ENCODE measurements at regions not wholly inside any gene's neighbourhood (a gene's known extent, or its start where the extent isn't known, plus 50 kb on each side); places are given as distances from the start of the nearest gene placed in this dataset.

- Histone ChIP-seq H3K27ac (no peak overlapping the region), H3K27me3 (no peaks in the 10 kb centered on the region), H3K4me3 (no peak overlapping the region), H3K9me3 (ENCODE audit: low read depth) (no peaks in the 10 kb centered on the region), H3K36me3 (no peaks in the 10 kb centered on the region), H3K4me1 (ENCODE audit: low read depth) (no peaks in the 10 kb centered on the region)
- DNase-seq (ENCODE audit: low read depth in 1 of 2, low spot score in 1 of 2) = no peak
- no peak for TF ChIP-seq CTCF (IDR thresholded peaks at IDR 0.05; ENCODE audit: low read depth, low read length)
Measured at GRCh38 chr10:107930037-107930436, 765.5 kb upstream of the SORCS1 start.

- H3K4me3 ChIP-seq = no peak overlapping the region
- no peaks in the 10 kb centered on the region for H3K27me3 ChIP-seq
- no peak overlapping the region for H3K27ac ChIP-seq
- no peak for DNase-seq (ENCODE audit: low read depth in 1 of 2, low spot score in 1 of 2)
- H3K36me3 ChIP-seq = no peaks in the 10 kb centered on the region
- H3K9me3 ChIP-seq (ENCODE audit: low read depth) = no peaks in the 10 kb centered on the region
- no peaks in the 10 kb centered on the region for H3K4me1 ChIP-seq (ENCODE audit: low read depth)
- no peak for TF ChIP-seq CTCF (IDR thresholded peaks at IDR 0.05; ENCODE audit: low read depth, low read length)
Measured at GRCh38 chr10:107924458-107924857, 760.0 kb upstream of the SORCS1 start.

- Histone ChIP-seq H3K9me3 (ENCODE audit: low read depth) (no peaks in the 10 kb centered on the region), H3K36me3 (no peaks in the 10 kb centered on the region), H3K27me3 (peaks cover 3% of the 10 kb centered on the region), H3K27ac (no peak overlapping the region), H3K4me3 (no peak overlapping the region), H3K4me1 (ENCODE audit: low read depth) (no peaks in the 10 kb centered on the region)
- TF ChIP-seq CTCF (IDR thresholded peaks at IDR 0.05; ENCODE audit: low read depth, low read length) = no peak
- DNase-seq (ENCODE audit: low read depth in 1 of 2, low spot score in 1 of 2) = no peak
Measured at GRCh38 chr10:107919626-107920235, 755.2 kb upstream of the SORCS1 start.

- Histone ChIP-seq H3K4me3 (no peak overlapping the region), H3K36me3 (no peaks in the 10 kb centered on the region), H3K27ac (no peak overlapping the region), H3K27me3 (peaks cover 3% of the 10 kb centered on the region), H3K4me1 (ENCODE audit: low read depth) (peaks cover 5% of the 10 kb centered on the region), H3K9me3 (ENCODE audit: low read depth) (no peaks in the 10 kb centered on the region)
- DNase-seq (ENCODE audit: low read depth in 1 of 2, low spot score in 1 of 2) = no peak
- no peak for TF ChIP-seq CTCF (IDR thresholded peaks at IDR 0.05; ENCODE audit: low read depth, low read length)
Measured at GRCh38 chr10:107918171-107918570, 753.7 kb upstream of the SORCS1 start.

- peaks cover 5% of the 10 kb centered on the region for H3K4me1 ChIP-seq (ENCODE audit: low read depth)
Measured at GRCh38 chr10:107915215-107915610, 750.7 kb upstream of the SORCS1 start.

More at GRCh38 chr10:107915215-107915610, 750.7 kb upstream of the SORCS1 start:
- H3K27me3 ChIP-seq = peaks cover 3% of the 10 kb centered on the region
- no peak overlapping the region for H3K27ac ChIP-seq
- peak in 1 of 2 donors; percentile 57 for DNase-seq (ENCODE audit: low read depth in 1 of 2, low spot score in 1 of 2)
- H3K4me3 ChIP-seq = peak overlapping the region; percentile 57
- no peaks in the 10 kb centered on the region for H3K9me3 ChIP-seq (ENCODE audit: low read depth)
- no peaks in the 10 kb centered on the region for H3K36me3 ChIP-seq
- no peak for TF ChIP-seq CTCF (IDR thresholded peaks at IDR 0.05; ENCODE audit: low read depth, low read length)
